ENCODE measurements at regions not wholly inside any gene's neighbourhood (a gene's known extent, or its start where the extent isn't known, plus 50 kb on each side); places are given as distances from the start of the nearest gene placed in this dataset.
"Not testable (repeated sequence)": the region's sequence is repeated elsewhere in the genome, so short reads cannot be mapped to it uniquely, and the experiment has no call there.

- no peak for DNase-seq
Observed at GRCh38 chr6:169865346-169866139, 114.1 kb downstream of the ERMARD start.

DNA sequence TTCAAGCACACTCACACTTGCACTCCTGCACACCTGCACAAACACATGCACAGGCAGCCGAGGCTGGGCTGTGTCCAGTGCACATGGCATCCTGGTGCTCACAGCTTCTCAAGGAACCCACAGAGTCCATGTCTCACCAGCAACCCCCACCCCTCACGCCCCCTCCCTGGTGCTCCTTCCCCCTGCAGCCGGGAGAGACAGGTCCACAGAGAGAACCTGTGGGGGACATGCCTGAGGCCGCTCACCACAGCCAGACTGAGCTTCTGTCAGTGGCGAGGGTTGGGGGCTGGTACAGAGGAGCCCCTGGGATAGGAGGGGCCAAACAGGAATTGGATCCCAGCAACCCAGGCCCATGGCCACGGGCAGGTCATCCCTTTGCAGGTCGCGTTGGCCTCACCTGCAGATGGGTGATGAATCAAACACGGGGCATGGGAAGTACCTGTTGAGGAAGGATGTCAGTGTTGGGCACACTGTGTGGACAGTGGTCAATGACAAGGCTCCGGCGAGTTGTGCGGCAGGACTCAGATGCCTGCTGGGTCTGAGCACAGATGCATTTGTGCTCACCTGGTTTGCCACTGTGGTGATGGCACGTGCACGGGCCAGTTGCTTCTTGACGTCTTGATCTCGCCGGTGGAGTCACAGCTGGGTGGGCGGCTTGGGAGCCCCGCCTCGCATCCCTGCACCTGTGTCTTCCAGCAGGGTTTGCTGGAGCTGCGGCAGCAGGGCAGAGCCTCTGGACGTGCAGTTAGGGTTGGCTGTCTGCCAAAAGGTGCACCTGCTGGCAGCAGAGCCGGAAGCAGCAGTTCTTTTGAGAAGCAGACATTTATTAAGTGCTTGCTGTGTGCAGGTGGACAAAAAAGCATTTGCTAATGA lies 113.0 kb downstream of the ERMARD start:
- DNase-seq: no peak

DNA sequence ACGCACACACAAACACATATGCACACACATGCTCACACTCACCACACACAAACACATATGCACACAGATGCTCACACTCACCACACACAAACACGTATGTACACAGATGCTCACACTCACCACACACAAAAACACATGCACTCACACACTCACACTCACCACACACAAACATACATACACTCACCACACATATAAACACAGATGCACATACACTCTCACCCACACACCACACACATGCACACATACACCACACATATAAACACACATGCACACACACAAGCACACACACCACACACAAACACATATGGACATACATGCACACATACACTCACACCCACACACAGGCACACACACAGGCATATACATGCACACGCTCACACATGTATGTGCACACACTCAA lies 112.3 kb downstream of the ERMARD start:
- DNase-seq: no peak

GRCh38 chr6:169862892-169863525 lies 111.6 kb downstream of the ERMARD start:
- no peak for DNase-seq

- DNase-seq: no peak
Observed at GRCh38 chr6:169862043-169862891, 110.8 kb downstream of the ERMARD start.

DNA sequence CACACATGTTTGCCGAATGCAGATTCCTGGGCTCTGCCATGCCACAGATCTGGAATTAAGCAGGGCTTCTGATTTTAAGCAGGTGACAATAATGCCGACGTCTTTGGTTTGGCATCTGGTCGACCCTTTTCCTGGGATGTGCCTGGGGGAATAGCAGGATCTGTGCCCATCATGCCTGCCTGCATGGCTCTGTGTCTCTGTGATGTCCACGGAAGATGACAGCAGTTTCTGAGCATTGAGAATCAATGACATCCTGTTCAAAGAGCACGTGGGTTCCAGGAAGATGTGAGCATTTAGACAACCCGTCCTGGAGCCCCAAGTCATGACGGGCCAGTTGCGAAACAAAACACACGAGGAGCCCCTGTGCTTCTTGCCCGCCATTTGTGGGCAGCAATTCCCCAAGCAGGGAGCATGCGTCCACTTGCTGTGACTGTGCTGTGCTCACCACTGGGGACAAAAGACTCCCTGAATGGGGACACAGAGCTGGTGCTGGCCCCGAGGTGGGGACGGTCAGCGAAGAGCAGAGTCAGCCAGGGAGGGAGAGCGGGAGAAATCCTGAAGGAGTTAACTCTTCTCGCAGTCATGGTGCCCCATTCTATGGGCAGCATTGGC lies 110.1 kb downstream of the ERMARD start:
- no peak for DNase-seq

GRCh38 chr6:169859978-169860703 lies 108.7 kb downstream of the ERMARD start:
- DNase-seq: no peak

- no peak for DNase-seq
Observed at GRCh38 chr6:169859401-169859977, 108.1 kb downstream of the ERMARD start.

DNA sequence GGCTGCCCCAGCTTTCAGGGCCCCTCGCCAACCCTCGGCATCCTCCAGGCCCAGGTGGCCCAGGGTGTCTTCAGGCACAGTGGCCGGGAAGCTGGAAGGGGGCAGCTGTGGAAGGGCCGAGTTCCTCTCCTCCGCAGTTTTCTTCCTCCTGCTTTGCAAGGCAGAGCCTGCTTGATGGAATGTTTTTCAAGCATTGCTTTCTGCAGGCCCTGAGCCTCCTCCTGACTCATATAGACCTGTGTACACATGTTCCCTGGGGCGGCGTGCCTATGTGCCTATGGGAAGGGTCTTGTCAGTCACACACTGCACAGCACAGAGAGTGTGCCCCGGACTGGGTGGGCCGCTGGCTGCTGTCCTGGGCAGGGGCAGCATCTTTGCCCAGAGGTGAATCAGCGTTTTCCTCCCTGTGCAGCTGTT lies 107.5 kb downstream of the ERMARD start:
- no peak for DNase-seq

GRCh38 chr6:169858293-169858934 lies 107.0 kb downstream of the ERMARD start:
- no peak for DNase-seq

DNA sequence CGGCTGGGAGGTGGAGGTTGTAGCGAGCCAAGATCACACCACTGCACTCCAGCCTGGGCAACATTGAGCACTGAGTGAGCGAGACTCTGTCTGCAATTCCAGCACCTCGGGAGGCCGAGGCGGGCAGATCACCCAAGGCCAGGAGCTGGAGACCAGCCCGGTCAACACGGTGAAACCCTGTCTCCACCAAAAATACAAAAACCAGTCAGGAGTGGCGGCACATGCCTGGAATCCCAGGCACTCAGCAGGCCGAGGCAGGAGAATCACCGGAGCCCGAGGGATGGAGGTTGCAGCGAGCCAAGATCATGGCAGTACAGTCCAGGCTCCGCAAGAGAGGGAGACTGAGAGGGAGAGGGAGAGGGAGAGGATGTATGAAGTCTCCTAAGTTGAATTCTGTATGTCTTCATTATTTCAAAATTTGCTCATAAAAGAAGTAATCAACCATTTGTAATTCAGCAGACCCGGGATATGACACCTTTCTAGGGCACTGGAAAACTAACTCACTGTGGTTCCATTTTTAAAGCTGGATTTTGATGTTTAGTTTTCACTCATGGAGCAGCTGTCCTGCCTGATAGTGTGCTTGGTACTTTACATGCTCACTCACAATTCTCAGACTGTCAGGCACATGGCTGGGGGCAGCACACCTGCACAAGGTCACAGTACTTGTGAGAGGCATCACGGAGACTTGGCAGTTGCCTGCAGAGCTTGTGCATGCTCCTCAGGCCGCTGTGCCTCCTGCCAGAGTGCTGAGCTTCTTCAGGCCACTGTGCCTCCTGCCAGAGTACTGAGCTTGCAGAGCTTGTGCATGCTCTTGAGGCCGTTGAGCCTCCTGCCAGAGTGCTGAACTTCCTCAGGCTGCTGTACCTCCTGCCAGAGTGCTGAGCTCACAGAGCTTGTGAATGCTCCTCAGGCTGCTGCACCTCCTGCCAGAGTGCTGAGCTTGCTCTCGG lies 106.2 kb downstream of the ERMARD start:
- no peak for DNase-seq

- DNase-seq: not testable (repeated sequence)
Observed at GRCh38 chr6:169856442-169857342, 105.3 kb downstream of the ERMARD start.

DNA sequence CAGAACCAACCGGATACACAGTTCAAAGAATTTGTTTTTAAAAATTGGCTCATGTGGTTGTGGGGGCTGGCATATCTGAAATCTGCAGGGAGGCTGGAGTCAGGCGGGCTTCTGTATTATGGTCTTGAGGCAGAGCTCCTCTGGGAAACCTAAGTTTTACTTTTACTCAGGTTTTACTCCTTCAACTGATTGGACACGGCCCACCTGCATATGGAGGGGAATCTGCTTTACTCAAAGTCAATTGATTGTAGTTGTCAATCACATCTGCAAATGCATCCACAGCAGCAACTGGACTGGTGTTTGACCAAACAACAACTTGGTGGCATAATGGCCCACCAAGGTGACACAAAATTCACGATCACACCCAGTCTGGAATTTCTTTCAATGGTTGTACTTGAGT lies 103.4 kb downstream of the ERMARD start:
- no peak for DNase-seq

DNA sequence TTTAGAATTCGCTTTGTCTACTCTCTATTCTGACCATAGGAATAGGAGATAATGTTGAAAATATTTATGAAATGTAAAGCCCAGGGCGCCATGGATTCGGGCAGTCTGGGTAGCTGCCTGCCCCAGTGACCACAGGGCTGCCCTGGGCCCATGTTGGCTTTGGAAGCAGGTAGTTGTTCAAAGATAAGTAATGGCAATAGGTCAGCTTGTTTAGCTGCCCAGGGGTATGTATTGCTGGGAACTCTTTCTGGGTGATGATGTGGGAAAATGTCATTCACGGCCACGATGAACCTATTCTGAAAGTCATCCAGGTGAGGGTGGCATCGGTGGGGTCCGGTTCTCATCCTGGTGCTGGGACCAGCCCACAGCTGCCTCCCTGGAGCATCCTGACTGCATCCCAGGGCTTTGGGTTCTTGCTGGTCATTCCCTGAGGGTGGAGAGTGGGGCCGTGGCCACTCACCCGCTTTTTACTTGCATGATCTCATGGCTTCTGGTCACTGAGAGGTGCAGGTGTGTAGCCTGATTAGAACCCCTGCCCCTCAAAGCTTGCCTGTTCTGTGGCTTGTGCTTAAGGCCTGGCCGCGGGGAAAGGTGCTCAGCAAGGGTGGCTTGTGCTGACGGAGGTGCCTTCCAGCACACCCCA lies 102.8 kb downstream of the ERMARD start:
- no peak for DNase-seq

DNA sequence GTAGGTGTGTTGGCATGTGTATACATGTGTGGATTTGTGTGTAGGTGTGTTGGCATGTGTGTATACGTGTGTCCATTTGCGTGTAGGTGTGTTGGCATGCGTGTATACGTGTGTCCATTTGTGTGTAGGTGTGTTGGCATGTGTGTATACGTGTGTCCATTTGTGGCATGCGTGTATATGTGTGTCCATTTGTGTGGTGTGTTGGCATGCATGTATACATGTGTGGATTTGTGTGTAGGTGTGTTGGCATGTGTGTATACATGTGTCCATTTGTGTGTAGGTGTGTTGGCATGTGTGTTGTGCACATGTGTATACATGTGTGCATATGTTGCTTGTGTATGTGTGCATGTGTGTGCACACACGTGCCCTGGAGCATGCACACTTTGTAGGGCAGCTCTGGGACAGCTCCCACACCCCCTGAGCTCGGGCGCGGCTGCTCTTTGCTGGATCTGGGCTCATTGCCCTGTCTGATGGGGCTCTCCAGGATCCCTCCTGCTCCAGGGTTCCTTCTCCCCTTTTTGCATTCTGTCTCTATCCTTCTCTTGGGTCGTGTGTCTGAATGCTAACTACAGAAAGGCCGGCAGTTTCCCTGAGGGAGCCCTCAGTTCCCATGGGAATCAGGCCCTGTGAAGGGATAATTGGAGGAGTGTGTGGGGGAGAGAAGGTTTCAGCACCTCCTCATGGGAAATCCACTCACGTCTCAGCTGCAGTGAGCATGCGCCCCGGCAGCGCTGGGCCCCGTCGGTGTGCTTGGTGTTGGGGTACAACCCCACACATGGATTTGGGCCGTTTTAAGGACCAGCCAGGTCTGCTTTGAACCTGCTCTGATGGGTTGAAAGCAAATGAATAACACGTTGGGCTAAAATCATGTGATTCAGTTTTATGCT lies 102.0 kb downstream of the ERMARD start:
- no peak for DNase-seq

- DNase-seq: no peak
Observed at GRCh38 chr6:169852504-169853195, 101.2 kb downstream of the ERMARD start.

Measured in inflammatory macrophage treated with lipopolysaccharide for 1 hour (primary cell).